HG02642 (cell line): ENCODE measurements at regions not wholly inside any gene's neighbourhood (a gene's known extent, or its start where the extent isn't known, plus 50 kb on each side); places are given as distances from the start of the nearest gene placed in this dataset.

Experiments
- ATAC-seq: cut with Tn5 transposase; IDR thresholded peaks from one replicate; pipeline ENCODE4 v1.9.1; 2021; ENCODE audit warnings: mild to moderate bottlenecking; ENCODE audit not compliant: unreplicated experiment, poor library complexity

GRCh38 chr3:8443829-8444791 lies 57.5 kb upstream of the LMCD1 start:
- ATAC-seq, result peak; percentile 47

- no peak for ATAC-seq
Observed at GRCh38 chr3:8444883-8445282, 56.7 kb upstream of the LMCD1 start.

- no peak for ATAC-seq
Observed at GRCh38 chr3:8445861-8446260, 55.8 kb upstream of the LMCD1 start.

DNA sequence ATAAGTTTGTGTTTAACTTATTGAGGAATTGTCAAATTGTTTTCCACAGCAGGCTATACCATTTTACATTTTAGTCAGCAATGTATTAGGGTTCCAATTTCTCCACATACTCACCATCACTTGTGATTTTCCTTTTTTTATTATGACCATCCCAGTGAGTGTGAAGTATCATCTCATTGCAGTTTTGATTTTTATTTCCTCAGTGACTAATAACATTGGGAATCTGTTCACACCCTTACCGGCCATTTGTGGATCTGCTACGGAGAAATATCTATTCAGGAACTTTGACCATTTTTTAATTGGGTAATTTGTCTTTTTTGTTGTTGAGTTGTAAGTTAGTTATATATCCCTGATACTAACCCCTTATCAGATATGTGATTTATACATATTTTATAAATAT lies 54.8 kb upstream of the LMCD1 start:
- ATAC-seq, result no peak

- ATAC-seq, result no peak
Observed at GRCh38 chr3:8450618-8451017, 51.0 kb upstream of the LMCD1 start.

GRCh38 chr3:8451696-8452095 lies 49.9 kb upstream of the LMCD1 start:
- no peak for ATAC-seq
